ENCODE measurements at regions not wholly inside any gene's neighbourhood (a gene's known extent, or its start where the extent isn't known, plus 50 kb on each side); places are given as distances from the start of the nearest gene placed in this dataset.
"Not testable (repeated sequence)": the region's sequence is repeated elsewhere in the genome, so short reads cannot be mapped to it uniquely, and the experiment has no call there.

GRCh38 chr10:25869609-25870008, 64.4 kb upstream of the MYO3A start:
- no peak for DNase-seq

GRCh38 chr10:25874402-25874801, 59.6 kb upstream of the MYO3A start:
- not testable (repeated sequence) for DNase-seq

GRCh38 chr10:25875556-25876165, 58.4 kb upstream of the MYO3A start:
- peak; percentile 61 for DNase-seq

GRCh38 chr10:25877296-25877695, 56.7 kb upstream of the MYO3A start:
- DNase-seq = no peak
